Endothelial cell of umbilical vein (primary cell): ENCODE measurements at regions not wholly inside any gene's neighbourhood (a gene's known extent, or its start where the extent isn't known, plus 50 kb on each side); places are given as distances from the start of the nearest gene placed in this dataset.

Experiments
- CTCF ChIP-seq, 2 donors: IDR thresholded peaks; 1 replicate in 1 of 2; 2 replicates in 1 of 2; pipeline ENCODE4 v1.5.1; 2011; ENCODE audit warnings: low read length in 2 of 2, mild to moderate bottlenecking in 2 of 2, moderate library complexity in 2 of 2, control low read depth in 1 of 2, inconsistent platforms in 1 of 2, low read depth in 1 of 2; ENCODE audit not compliant: insufficient read depth in 1 of 2; ENCODE audit errors: extremely low read depth in 1 of 2
- EZH2 ChIP-seq: IDR thresholded peaks from 2 replicates; pipeline ENCODE4 v1.6.1; 2012; ENCODE audit warnings: borderline replicate concordance, low read depth, mild to moderate bottlenecking, moderate library complexity, low read length, inconsistent platforms; ENCODE audit not compliant: severe bottlenecking
- GATA2 ChIP-seq: IDR thresholded peaks from 2 replicates; pipeline ENCODE4 v1.7.0; 2011; ENCODE audit warnings: low read depth, mild to moderate bottlenecking, moderate library complexity, mixed read lengths, low read length; ENCODE audit not compliant: insufficient read length, insufficient read depth
- JUN ChIP-seq: IDR thresholded peaks from 2 replicates; pipeline ENCODE4 v1.6.1; 2011; ENCODE audit warnings: borderline replicate concordance, low read depth; ENCODE audit not compliant: insufficient read length, insufficient read depth
- MAX ChIP-seq: IDR thresholded peaks from 2 replicates; pipeline ENCODE4 v1.6.1; 2011; ENCODE audit not compliant: insufficient read depth, insufficient read length
- POLR2A ChIP-seq: IDR thresholded peaks from 2 replicates; pipeline ENCODE4 v1.6.1; 2012; ENCODE audit warnings: low read depth, mild to moderate bottlenecking, control low read depth, low read length
- POLR2AphosphoS5 ChIP-seq: IDR thresholded peaks from 2 replicates; pipeline ENCODE4 v1.6.1; 2012; ENCODE audit warnings: low read depth, mild to moderate bottlenecking, control low read depth, low read length, moderate library complexity; ENCODE audit not compliant: insufficient read depth

- TF ChIP-seq POLR2AphosphoS5 (no peak), POLR2A (no peak), CTCF (IDR thresholded peaks at IDR 0.05; ENCODE audit: extremely low read depth in 1 of 2, insufficient read depth in 1 of 2, low read depth in 1 of 2, low read length in 2 of 2) (no peak), EZH2 (no peak), MAX (no peak), JUN (no peak), GATA2 (no peak)
Observed at GRCh38 chr15:62920682-62921502, 121.7 kb upstream of the TPM1 start.
